GM12878 (cell line): ENCODE measurements at regions not wholly inside any gene's neighbourhood (a gene's known extent, or its start where the extent isn't known, plus 50 kb on each side); places are given as distances from the start of the nearest gene placed in this dataset.

ENCODE experiments used
- ATAC-seq: fragments of 200-7000 bp; cut with Tn5 transposase; 3 replicates; pipeline ENCODE4 v1.9.1; 2020; ENCODE audit warnings: mild to moderate bottlenecking, moderate library complexity
- BruUV-seq: library from RNA; stranded (reverse); fragments of 400-500 nt; replicated peaks from 2 replicates; lab custom pipeline; 2021; lab: Mats Ljungman, UMichigan
- CTCF ChIA-PET: fragments of 300-600 bp; sonication (Branson Sonifier 250); formaldehyde crosslinking; extraction: SDS; loops from one replicate; lab custom pipeline; 2021; ENCODE audit warnings: inconsistent platforms; lab: Yijun Ruan, JAX
- POLR2A ChIA-PET: fragments of 350-600 bp; formaldehyde crosslinking; extraction: SDS; loops from one replicate; lab custom pipeline; 2021; ENCODE audit warnings: inconsistent platforms; lab: Charles Lee
- RAD21 ChIA-PET: fragments of 300-600 bp; sonication (Branson Sonifier 250); formaldehyde crosslinking; loops from one replicate; lab custom pipeline; 2023; ENCODE audit warnings: antibody characterized with exemption; ENCODE audit not compliant: unreplicated experiment; lab: Charles Lee
- SMC1A ChIA-PET: fragments of 300-600 bp; sonication (Branson Sonifier 250); formaldehyde crosslinking; loops from one replicate; lab custom pipeline; 2023; ENCODE audit not compliant: unreplicated experiment, uncharacterized antibody; lab: Charles Lee
- DNase-seq: peaks from one replicate; pipeline ENCODE4 v3.0.0-alpha.2; 2011; ENCODE audit warnings: low read depth, low spot score
- FAIRE-seq: peaks from 3 replicates; lab custom pipeline; 2011; peaks lifted over from hg19 to GRCh38; lab: Jason Lieb, UNC
- H2AFZ ChIP-seq: 2 replicates; pipeline ENCODE4 v1.6.0; 2011; ENCODE audit warnings: low read depth, low read length, control low read depth; ENCODE audit not compliant: control insufficient read depth
- H3K27ac ChIP-seq: 2 replicates; pipeline ENCODE4 v1.5.1; 2011; ENCODE audit warnings: control low read depth; ENCODE audit not compliant: control insufficient read depth, insufficient read depth
- H3K27me3 ChIP-seq, 2 experiments: replicated peaks in 1 of 2; 2 replicates each; pipeline versions ENCODE4 v1.6.0 to v1.6.1; 2011; ENCODE audit warnings: low read length in 1 of 2; ENCODE audit not compliant: control insufficient read depth in 2 of 2, insufficient read depth in 2 of 2
- H3K36me3 ChIP-seq, 2 experiments: 2 replicates each; pipeline ENCODE4 v1.5.1; 2011; ENCODE audit warnings: low read length in 1 of 2; ENCODE audit not compliant: control insufficient read depth in 2 of 2, insufficient read depth in 2 of 2
- H3K4me1 ChIP-seq: 2 replicates; pipeline ENCODE4 v1.6.1; 2011; ENCODE audit warnings: mild to moderate bottlenecking, low read length, moderate library complexity, mixed read lengths; ENCODE audit not compliant: control insufficient read depth, insufficient read depth
- H3K4me2 ChIP-seq: 2 replicates; pipeline ENCODE4 v1.6.0; 2011; ENCODE audit warnings: control low read depth; ENCODE audit not compliant: control insufficient read depth, insufficient read depth
- H3K4me3 ChIP-seq: fragments of 200-600 bp; sonication (generic); 2 replicates; pipeline ENCODE4 v1.5.1; 2016
- H3K79me2 ChIP-seq: 2 replicates; pipeline ENCODE4 v1.6.0; 2011; ENCODE audit warnings: low read length; ENCODE audit not compliant: control insufficient read depth, insufficient read depth
- H3K9ac ChIP-seq: 2 replicates; pipeline ENCODE4 v1.8.0; 2011; ENCODE audit warnings: low read length, control low read depth, mixed read lengths; ENCODE audit not compliant: control insufficient read depth, insufficient read depth
- H3K9me3 ChIP-seq: replicated peaks from 3 replicates; pipeline ENCODE4 v1.5.1; 2011; ENCODE audit warnings: mild to moderate bottlenecking, low read length; ENCODE audit not compliant: control insufficient read depth, insufficient read depth
- H4K20me1 ChIP-seq: 2 replicates; pipeline ENCODE4 v1.6.0; 2011; ENCODE audit not compliant: control insufficient read depth, insufficient read depth
- ATF7 ChIP-seq: fragments of 450-650 bp; IDR thresholded peaks from 2 replicates; pipeline ENCODE4 v1.6.1; 2016; ENCODE audit warnings: low read depth, mild to moderate bottlenecking
- BCL11A ChIP-seq: IDR thresholded peaks from 2 replicates; pipeline ENCODE4 v1.6.1; 2011; ENCODE audit warnings: low read depth, low read length
- EED ChIP-seq: sonication (generic); IDR thresholded peaks from 2 replicates; pipeline ENCODE4 v1.6.1; 2016; ENCODE audit warnings: antibody characterized with exemption, low read depth
- ESRRA ChIP-seq: IDR thresholded peaks from 2 replicates; pipeline ENCODE4 v1.6.1; 2012; ENCODE audit warnings: mild to moderate bottlenecking, low read length, improper control_type of control experiment
- EZH2 ChIP-seq: IDR thresholded peaks from 2 replicates; pipeline ENCODE4 v1.6.1; 2012; ENCODE audit warnings: low read depth, mild to moderate bottlenecking, control low read depth, inconsistent platforms, low read length, borderline replicate concordance; ENCODE audit not compliant: control insufficient read depth
- HDAC6 ChIP-seq: fragments of 200-600 bp; sonication (generic); IDR thresholded peaks from one replicate; pipeline ENCODE4 v1.8.0; 2017; ENCODE audit warnings: antibody characterized with exemption; ENCODE audit not compliant: unreplicated experiment
- KAT2A ChIP-seq: conservative IDR thresholded peaks from 2 replicates; pipeline ENCODE4 v1.6.1; 2011; ENCODE audit warnings: low read depth, low read length; ENCODE audit not compliant: control insufficient read depth
- MXI1 ChIP-seq: fragments of 150-350 bp; IDR thresholded peaks from 2 replicates; pipeline ENCODE4 v1.6.1; 2011; ENCODE audit warnings: low read depth, mild to moderate bottlenecking, inconsistent platforms, low read length, improper control_type of control experiment
- NBN ChIP-seq: fragments of 450-650 bp; IDR thresholded peaks from 2 replicates; pipeline ENCODE4 v1.6.1; 2016
- NFIC ChIP-seq: IDR thresholded peaks from 2 replicates; pipeline ENCODE4 v1.6.1; 2012; ENCODE audit warnings: low read depth, mild to moderate bottlenecking, inconsistent platforms, low read length, moderate library complexity
- RAD51 ChIP-seq: fragments of 450-650 bp; IDR thresholded peaks from 2 replicates; pipeline ENCODE4 v1.6.1; 2016; ENCODE audit warnings: moderate library complexity, mild to moderate bottlenecking, inconsistent platforms
- RFX5 ChIP-seq: IDR thresholded peaks from 2 replicates; pipeline ENCODE4 v1.6.1; 2011; ENCODE audit warnings: low read depth, low read length, improper control_type of control experiment
- SRF ChIP-seq, 2 experiments: IDR thresholded peaks; 2 replicates each; pipeline ENCODE4 v1.6.1; 2011; ENCODE audit warnings: low read depth in 2 of 2, low read length in 2 of 2, mild to moderate bottlenecking in 1 of 2, moderate library complexity in 1 of 2
- TCF12 ChIP-seq: IDR thresholded peaks from 2 replicates; pipeline ENCODE4 v1.6.1; 2011; ENCODE audit warnings: low read depth, mild to moderate bottlenecking, low read length
- WRNIP1 ChIP-seq: IDR thresholded peaks from 2 replicates; pipeline ENCODE4 v1.6.1; 2011; ENCODE audit warnings: low read depth, low read length, improper control_type of control experiment, borderline replicate concordance
- ZNF384 ChIP-seq: IDR thresholded peaks from 2 replicates; pipeline ENCODE4 v1.6.1; 2012; ENCODE audit warnings: low read depth, mild to moderate bottlenecking, low read length, improper control_type of control experiment, borderline replicate concordance
- ZZZ3 ChIP-seq: IDR thresholded peaks from 2 replicates; pipeline ENCODE4 v1.6.1; 2011; ENCODE audit warnings: low read depth; ENCODE audit not compliant: control insufficient read depth, insufficient read length
- WGBS: methylation state at CpG from one replicate; pipeline ENCODE4 v1.1.6; 2016; ENCODE audit warnings: low lambda C conversion rate; ENCODE audit not compliant: insufficient replicate concordance, insufficient coverage; ENCODE audit errors: missing lambda C conversion rate; 5-methylcytosine and 5-hydroxymethylcytosine counted together
- in situ Hi-C: fragments of 300-500 bp; cut with MboI; formaldehyde crosslinking; loops from 9 replicates; pipeline ENCODE4 v1.14.3; 2018; ENCODE audit warnings: mixed read lengths
- intact Hi-C: fragments of 100-400 bp; cut with micrococcal nuclease; formaldehyde crosslinking; loops from one replicate; pipeline ENCODE4 v1.14.2; 2022; ENCODE audit not compliant: unreplicated experiment
- TF ChIP-seq, protein P1 (sequence below): IDR thresholded peaks from 2 replicates; pipeline ENCODE4 v1.6.1; 2012; ENCODE audit warnings: mild to moderate bottlenecking, low read depth, low read length

DNA sequence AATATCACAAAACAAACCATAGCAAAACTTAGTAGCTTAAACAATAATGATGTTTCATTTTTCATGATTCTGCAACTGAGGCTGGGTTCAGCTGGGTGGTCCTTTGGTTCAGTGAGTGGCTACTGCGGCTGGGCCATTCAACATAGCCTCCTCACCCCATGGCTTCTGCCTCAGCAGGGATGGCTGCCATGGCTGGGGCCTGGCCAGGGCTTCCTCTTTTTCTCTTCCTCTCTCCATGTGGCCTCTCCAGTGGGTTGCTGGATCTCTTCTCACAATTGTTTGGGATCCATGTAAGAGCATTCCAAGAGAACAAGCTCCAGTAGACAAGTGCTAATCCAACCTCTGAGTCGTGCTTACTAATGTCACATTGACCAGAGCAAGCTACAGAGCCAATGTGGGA is 248.6 kb upstream of the PLET1 start:
- BruUV-seq, result no TSS peak
- RAD21 ChIA-PET, result no interaction called here
- WGBS, result 50% methylated on average over 2 of the region's 2 CpGs
- POLR2A ChIA-PET, result no interaction called here
- peaks cover 2% of the 10 kb centered on the region in 2 experiments; a peak in 1 of 4 replicates for H3K27me3 ChIP-seq
- H3K36me3 ChIP-seq, result no peaks in the 10 kb centered on the region
- no peak overlapping the region for H3K9ac ChIP-seq
- H3K79me2 ChIP-seq, result no peaks in the 10 kb centered on the region
- no peak for TF ChIP-seq ZZZ3
- TF ChIP-seq TCF12, result no peak
- no peak for TF ChIP-seq ATF7
- no peak for TF ChIP-seq ZNF384
- TF ChIP-seq SRF (IDR thresholded peaks at IDR 0.05; ENCODE audit: low read depth in 2 of 2, low read length in 2 of 2), result no peak
- TF ChIP-seq MXI1, result no peak
- no peak for TF ChIP-seq HDAC6
- DNase-seq, result no peak
- no peaks in the 10 kb centered on the region for H3K9me3 ChIP-seq
- H3K4me1 ChIP-seq, result 0 out of 2 replicates have a peak, but pooled peaks cover 3% of the 10 kb centered on the region
- H4K20me1 ChIP-seq, result no peaks in the 10 kb centered on the region
- no peak overlapping the region for H3K27ac ChIP-seq
- in situ Hi-C loops (no loop called here), intact Hi-C loops (no loop called here)
- CTCF ChIA-PET, result interaction anchor here (0.5 kb wide), 1 partner anchor 1828 kb away, joined by 3 read pairs; no protein-coding TSS in a partner anchor
- H2AFZ ChIP-seq, result no peak overlapping the region
- SMC1A ChIA-PET, result interaction anchor here (0.5 kb wide), 1 partner anchor 118 kb away, joined by 3 read pairs; no protein-coding TSS in a partner anchor
- H3K4me2 ChIP-seq, result no peak overlapping the region
- ATAC-seq, result no peak
- no peak for FAIRE-seq
- no peak overlapping the region for H3K4me3 ChIP-seq

DNA sequence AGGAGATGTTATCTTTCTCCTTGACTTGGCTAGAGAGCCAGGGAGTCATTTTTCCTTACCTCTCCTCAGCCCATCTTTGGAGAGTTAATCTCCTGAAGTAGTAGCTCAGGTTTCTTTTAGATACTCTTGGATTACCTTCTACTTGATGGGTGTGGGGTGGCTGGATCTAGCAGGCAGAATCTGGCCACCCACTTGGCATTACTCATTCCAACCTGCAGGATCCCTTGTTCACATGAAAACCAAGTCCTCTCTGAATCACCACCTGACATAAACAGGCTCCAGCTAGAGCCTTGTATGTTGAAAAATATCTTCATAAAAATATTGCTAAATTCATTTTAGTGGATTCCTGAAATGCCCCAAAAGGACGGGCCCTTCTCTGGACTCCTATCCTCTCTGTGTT is 250.6 kb upstream of the PLET1 start:
- in situ Hi-C loops (no loop called here), intact Hi-C loops (no loop called here)
- 0 out of 2 replicates have a peak, but pooled peaks cover 3% of the 10 kb centered on the region for H3K4me1 ChIP-seq
- H3K27ac ChIP-seq, result no peak overlapping the region
- FAIRE-seq (no peak), DNase-seq (no peak), ATAC-seq (no peak)
- WGBS, result 0% methylated on average over 1 of the region's 1 CpG
- H3K9me3 ChIP-seq, result no peaks in the 10 kb centered on the region
- peaks cover 2% of the 10 kb centered on the region in 2 experiments; a peak in 1 of 4 replicates for H3K27me3 ChIP-seq
- ChIA-PET RAD21 (no interaction called here), SMC1A (interaction anchor here (1.3 kb wide), 1 partner anchor 12 kb away, joined by 4 read pairs; no protein-coding TSS in a partner anchor), POLR2A (no interaction called here), CTCF (interaction anchor here (0.6 to 1.2 kb wide), 2 partner anchors 9 to 218 kb away, joined by 3 to 4 read pairs; no protein-coding TSS in a partner anchor)
- H3K36me3 ChIP-seq, result no peaks in the 10 kb centered on the region
- H3K9ac ChIP-seq, result no peak overlapping the region
- no peak overlapping the region for H3K4me3 ChIP-seq
- no peak overlapping the region for H3K4me2 ChIP-seq
- no peak overlapping the region for H2AFZ ChIP-seq
- BruUV-seq, result no TSS peak
- no peaks in the 10 kb centered on the region for H4K20me1 ChIP-seq
- no peaks in the 10 kb centered on the region for H3K79me2 ChIP-seq
- TF ChIP-seq NBN (no peak), RAD51 (no peak), ESRRA (no peak), KAT2A (no peak), NFIC (no peak), EED (no peak), EZH2 (no peak), RFX5 (no peak), WRNIP1 (no peak), BCL11A (no peak)
- TF ChIP-seq, protein P1, sequence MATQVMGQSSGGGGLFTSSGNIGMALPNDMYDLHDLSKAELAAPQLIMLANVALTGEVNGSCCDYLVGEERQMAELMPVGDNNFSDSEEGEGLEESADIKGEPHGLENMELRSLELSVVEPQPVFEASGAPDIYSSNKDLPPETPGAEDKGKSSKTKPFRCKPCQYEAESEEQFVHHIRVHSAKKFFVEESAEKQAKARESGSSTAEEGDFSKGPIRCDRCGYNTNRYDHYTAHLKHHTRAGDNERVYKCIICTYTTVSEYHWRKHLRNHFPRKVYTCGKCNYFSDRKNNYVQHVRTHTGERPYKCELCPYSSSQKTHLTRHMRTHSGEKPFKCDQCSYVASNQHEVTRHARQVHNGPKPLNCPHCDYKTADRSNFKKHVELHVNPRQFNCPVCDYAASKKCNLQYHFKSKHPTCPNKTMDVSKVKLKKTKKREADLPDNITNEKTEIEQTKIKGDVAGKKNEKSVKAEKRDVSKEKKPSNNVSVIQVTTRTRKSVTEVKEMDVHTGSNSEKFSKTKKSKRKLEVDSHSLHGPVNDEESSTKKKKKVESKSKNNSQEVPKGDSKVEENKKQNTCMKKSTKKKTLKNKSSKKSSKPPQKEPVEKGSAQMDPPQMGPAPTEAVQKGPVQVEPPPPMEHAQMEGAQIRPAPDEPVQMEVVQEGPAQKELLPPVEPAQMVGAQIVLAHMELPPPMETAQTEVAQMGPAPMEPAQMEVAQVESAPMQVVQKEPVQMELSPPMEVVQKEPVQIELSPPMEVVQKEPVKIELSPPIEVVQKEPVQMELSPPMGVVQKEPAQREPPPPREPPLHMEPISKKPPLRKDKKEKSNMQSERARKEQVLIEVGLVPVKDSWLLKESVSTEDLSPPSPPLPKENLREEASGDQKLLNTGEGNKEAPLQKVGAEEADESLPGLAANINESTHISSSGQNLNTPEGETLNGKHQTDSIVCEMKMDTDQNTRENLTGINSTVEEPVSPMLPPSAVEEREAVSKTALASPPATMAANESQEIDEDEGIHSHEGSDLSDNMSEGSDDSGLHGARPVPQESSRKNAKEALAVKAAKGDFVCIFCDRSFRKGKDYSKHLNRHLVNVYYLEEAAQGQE, result no peak
